ENCODE measurements at regions not wholly inside any gene's neighbourhood (a gene's known extent, or its start where the extent isn't known, plus 50 kb on each side); places are given as distances from the start of the nearest gene placed in this dataset.

GRCh38 chr2:150327564-150328489 lies 159.6 kb downstream of the RND3 start:
- TF ChIP-seq CTCF (IDR thresholded peaks at IDR 0.05) (no peak), POLR2AphosphoS5 (IDR thresholded peaks at IDR 0.05) (no peak), POLR2A (IDR thresholded peaks at IDR 0.05) (no peak)
